Fibroblast of skin of abdomen (primary cell): ENCODE measurements at regions not wholly inside any gene's neighbourhood (a gene's known extent, or its start where the extent isn't known, plus 50 kb on each side); places are given as distances from the start of the nearest gene placed in this dataset.
"Not testable (repeated sequence)": the region's sequence is repeated elsewhere in the genome, so short reads cannot be mapped to it uniquely, and the experiment has no call there.

Experiments used
- DNase-seq: peaks from one replicate; pipeline ENCODE4 v3.0.0-alpha.2; 2013

DNA sequence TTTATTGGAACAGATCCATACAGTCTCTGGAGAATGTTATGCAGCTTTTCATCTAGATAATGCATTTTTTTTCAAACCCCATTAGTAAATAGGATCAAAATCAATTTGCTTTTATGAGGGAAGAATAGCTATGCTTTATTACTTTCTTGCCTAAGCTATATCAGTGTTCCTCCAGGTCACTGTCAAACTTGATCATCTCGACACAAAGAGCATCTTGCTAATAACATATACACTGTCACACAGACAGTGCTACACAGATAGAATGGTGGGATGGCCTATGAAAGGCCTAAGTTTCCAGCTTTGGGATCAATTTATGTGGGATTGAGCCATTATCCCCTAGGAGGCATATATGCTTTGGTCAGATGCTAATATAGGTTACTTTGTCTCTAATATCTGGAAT is 862.9 kb upstream of the SPRY2 start:
- DNase-seq = no peak

DNA sequence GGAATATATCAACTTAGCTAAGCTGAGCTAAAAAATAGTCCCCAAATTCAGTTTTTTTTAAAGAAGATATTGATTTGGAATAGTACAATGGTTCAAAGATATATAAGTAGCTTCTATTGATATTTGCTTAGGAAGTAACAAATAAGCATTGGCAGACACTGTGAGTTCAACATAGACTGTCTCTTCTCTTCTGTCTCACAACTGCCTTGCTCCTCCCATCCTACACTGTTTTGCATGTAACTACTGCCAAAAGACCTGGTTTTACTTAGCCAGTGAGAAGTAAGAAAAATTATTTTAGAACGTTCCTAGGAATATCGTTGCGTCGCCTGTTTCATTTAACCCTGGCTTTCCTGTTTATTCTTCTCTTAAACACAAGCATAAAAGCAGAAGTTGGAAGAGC is 859.0 kb upstream of the SPRY2 start:
- DNase-seq = no peak

DNA sequence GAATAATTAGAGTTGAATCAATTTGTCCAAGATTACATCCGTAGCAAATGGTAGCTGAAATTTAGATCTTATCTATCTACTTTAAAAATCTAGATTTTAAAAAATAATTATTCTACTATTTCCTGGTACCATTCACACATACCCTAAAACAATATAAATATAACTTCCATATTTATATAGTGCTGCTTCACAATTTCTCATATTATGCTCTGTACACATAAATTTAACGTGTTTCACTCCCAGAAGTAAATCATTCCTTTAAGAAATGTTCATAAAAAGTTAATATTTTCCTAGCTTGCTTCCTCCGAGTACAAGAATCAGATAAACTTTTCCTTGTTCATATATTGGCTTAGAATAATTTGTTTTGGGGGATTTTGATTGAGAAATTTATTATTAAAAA is 857.0 kb upstream of the SPRY2 start:
- DNase-seq = no peak

DNA sequence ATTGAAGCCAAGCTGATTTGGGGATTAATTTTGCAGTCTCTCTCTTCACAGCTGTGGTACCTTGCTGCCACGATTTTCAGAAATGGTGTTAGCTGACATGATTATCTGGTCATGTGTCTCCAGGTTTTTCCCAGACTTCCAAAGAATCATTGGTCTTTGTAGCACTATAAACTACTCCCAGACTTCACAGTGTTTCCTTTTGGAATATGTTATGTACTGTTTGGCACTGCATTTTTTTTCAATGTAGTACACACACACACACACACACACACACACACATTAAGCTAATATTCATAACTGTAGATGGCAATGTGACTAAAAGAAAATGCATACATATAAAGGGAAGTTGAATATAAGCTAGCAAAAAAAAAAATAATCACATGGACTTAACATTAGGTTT is 856.6 kb upstream of the SPRY2 start:
- DNase-seq = no peak

DNA sequence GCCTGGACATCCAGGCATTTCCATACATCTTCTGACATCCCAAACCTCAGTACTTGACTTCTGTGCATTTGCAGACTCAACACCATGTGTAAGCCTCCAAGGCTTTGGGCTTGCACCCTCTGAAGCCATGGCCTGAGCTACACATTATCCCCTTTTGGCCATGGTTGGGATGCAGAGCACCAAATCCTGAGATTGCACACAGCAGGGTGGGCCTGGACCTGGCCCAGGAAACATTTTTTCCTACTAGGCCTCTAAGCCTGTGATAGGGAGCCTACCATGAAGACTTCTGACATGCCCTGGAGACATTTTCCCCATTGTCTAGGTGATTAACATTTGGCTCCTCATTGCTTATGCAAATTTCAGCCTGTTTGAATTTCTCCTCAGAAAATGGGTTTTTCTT is 853.4 kb upstream of the SPRY2 start:
- DNase-seq = no peak

DNA sequence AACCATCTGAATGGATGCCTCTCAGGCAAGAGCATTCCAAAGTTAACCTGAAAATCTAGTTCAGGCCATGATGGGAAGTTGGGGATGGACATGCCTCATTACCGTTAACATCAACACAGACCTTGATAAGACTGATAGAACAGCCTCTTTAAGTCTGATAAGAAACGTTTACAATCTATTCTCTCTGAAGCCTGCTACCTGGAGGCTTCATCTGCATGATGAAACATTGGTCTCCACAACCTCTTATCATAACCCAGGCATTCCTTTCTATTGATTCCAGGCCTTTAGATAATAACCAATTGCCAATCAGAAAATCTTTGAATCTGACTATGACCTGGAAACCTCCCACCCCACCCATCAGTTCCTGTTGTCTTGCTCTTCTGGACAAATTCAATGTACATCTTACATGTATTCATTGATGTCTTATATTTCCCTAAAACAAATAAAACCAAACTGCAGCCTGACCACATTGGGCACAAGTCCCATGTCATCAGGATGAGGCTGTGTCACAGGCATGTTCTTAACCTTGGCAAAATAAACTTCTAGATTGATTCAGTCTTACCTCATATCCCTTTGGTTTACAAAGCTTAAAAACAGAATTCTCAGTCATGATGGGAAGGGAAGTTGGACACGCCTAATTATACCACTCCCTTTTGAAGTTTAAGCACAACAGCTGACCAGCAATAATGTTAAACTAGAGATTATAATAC is 843.8 kb upstream of the SPRY2 start:
- no peak for DNase-seq

DNA sequence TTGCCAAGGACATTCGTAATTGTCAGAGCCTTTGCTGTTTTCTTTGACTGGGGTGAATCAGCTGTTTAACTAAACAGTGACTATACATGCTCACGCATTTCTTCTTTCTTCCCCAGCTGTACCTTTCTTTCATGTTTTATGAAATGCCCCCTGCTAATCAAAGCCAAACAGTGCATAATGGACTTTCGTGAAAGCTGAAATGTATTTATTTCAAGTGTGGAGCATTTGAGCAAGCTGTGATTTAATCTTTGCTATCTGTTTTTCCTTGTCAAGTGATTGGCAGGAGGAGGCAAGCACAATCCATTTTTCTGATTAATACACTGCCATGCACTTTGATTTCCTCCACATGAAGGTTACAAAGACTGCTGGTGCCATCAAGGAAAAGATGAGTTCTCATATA is 831.7 kb upstream of the SPRY2 start:
- no peak for DNase-seq

DNA sequence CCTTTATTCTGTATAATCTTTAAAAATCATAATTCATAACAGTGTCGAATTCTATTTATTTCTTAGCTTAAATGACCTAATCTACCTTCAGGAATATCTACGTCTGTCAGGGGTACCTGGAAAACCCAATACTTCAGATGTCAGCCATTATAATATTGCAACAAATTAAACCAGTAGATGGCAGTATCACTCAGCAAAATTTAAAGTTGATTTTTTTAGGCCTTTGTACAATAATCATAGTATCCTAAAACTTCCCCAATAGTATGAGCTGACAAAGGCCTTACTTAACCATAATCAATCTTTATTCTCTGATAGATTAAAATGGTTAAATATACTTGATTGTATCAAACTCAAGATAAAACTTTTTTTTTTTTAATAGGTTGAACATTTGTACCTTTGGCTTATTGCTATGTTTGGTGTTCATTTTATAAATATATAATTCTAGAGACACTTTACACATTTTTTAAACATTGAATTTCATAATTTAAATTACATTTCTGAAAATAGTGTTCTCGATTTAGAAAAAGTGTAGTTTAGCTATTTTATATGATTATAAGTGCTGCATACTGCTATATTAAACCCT is 830.2 kb upstream of the SPRY2 start:
- no peak for DNase-seq

DNA sequence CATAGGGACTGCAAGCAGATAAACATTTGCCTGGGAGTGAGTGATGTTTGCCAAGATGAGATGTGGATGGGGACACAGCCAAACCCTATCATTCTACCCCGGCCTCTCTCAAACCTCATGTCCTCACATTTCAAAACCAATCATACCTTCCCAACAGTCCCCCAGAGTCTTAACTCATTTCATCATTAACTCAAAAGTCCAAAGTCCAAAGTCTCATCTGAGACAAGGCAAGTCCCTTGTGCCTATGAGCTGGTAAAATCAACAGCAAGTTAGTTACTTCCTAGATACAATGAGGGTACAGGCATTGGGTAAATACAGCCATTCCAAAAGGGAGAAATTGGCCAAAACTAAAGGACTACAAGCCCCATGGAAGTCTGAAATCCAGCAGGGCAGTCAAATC is 822.9 kb upstream of the SPRY2 start:
- not testable (repeated sequence) for DNase-seq

DNA sequence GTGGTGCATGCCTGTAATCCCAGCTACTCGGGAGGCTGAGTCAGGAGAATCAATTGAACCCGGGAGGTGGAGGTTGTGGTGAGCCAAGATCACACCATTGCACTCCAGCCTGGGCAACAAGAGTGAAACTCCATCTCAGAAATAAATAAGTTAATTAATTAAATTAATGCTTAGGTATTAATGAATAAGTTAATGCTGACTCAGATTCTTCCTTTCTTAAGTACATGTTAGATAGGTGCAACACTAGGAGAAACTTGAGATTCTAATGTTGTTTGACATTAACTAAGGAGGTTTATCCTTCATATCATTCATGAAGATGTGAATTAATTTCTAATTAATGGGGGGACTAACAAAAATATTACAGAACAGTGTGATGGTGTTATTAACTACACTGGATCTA is 812.6 kb upstream of the SPRY2 start:
- DNase-seq = no peak

DNA sequence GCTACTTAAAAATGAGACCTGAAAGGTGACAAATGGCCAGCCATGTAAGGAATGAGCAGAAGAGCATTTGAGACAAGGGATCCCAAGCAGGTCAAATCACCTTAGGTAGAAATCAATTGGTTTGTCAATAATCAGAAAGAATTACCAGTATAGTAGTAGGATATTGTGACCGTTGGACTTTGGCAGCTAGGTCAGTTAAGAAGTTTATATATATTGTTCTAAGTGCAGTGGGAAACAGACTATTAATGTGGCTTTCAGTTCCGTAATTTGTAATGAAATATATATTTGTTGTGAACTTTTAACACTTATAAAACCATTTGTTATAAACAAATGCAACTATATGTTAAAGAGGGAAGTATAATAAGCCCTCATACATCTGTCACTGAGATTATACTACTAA is 807.9 kb upstream of the SPRY2 start:
- DNase-seq = no peak

DNA sequence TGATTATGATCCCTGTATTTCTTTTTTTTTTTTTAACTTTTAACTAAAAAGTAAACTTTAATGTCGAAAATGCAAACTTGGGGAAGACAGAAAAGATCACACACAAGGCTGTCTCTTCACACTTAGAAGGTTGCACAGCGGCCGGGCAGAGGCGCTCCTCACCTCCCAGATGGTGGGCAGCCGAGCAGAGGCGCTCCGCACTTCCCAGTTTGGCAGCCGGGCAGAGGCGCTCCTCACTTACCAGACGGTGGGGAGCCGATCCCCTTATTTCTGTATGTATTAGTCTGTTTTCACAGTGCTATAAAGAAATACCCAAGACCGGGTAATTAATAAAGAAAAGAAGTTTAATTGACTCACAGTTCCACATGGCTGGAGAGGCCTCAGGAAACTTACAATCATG is 805.6 kb upstream of the SPRY2 start:
- not testable (repeated sequence) for DNase-seq

DNA sequence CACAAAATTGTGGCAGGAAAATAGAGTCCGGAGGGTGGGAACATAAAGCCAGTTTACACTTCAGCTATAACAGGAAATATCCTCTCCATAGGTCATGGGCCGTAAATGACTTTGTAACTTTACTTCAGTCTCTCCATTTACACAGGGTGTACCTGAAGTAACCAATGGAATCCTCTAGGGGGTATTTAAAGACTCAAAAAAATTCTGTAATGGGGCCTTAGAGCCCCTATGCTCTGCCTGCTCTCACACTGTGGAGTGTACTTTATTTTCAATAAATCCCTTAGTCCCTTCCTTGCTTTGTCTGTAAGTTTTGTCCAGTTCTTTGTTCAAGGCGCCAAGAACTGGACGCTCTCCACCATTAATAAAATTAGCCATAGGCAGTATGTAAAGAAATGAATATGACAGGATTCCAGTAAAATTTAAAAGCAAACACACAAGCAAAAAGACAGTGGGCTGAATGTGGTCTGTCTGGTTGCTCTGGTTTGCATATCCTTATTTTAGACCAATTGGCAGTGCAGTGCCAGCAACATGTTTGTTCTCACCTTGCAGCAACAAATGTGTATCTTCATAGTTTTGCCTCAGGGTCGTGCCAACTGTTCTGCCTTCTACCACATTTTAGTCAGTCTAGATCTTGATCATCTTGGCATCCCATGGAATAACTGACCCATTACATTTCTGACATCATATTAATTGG is 801.5 kb upstream of the SPRY2 start:
- no peak for DNase-seq

DNA sequence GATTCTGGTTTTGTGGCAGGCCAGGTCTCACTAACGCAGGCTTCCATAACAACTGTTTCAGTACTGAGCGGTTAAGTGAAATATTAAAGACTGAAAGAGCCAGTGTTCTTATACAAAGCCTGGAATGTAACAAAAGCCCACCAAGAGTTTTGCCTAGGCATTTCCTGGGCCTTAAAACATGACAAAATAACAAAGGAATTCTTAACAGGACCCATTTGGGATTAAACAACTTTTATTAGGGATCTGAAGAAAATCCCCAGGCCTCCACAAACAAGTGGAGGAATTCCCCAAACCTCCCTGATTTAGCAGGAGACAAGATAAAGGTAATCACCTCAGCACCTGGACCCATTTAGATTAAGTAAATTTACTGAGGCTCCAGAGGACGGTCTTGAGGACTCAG is 799.7 kb upstream of the SPRY2 start:
- DNase-seq = no peak

DNA sequence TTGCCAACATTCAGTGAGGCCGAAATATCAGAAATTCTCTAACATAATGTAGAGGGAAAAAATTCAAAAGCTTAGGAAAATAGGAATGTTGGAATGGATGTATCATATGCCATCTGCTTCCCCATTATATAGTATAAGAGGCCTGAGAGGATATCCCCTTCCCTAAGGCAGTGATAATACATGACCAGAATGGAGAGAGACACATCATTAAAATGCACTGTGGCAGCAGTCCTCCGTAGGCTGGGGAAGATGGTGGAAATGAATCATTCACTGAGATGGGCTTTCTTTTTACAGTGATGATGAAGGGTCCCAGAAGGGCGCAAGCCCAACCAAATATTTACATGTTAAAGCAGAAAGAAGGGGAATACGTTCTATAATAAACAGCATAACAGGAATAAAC is 799.1 kb upstream of the SPRY2 start:
- DNase-seq = no peak

DNA sequence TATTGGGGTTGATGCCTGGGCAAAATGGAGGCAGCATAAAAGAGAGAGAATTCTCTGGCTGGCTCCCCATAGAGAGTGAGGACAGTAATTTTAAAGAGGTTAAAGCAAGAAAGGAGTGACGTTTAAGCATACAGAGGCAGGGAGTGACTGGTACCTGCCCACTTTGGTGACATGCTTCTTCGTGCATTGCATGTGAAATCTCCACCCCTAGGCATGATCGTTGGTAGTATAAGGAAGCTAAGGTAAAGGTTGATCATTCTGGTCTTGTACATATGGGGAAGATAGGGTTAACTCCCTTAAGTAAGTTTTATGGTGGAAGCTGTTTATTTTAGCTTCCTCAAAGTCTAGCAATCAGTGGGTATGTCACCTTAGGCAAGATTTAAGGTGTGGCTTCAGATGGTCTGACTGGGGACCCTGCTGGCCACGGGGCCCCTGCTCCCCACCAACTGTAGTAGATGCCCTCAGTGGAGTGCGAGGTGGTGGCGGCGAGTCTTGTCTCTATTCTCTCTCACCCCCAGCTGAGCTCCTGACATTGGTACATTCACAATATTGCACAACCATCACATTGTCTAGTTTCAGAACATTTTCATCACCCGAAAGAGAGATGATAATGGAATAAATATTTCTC is 797.5 kb upstream of the SPRY2 start:
- no peak for DNase-seq

DNA sequence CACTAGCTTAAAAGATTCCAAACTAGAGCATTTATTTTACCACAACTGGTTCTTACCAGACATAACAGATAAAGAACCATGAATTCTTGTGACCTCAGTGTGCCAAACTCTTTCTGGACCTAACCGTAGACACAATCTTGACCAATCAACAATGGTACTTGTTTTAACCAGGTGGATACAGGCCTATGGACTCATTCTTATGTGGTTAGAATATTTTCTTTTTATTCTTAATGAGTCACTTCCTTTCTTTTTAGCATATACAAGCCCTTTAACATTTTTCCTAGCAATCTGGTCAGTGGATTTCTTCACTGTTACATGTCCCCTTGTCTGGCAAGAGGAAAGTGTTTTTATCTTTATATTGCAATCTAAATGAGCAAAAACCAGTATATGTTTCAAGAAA is 792.1 kb upstream of the SPRY2 start:
- DNase-seq = no peak

DNA sequence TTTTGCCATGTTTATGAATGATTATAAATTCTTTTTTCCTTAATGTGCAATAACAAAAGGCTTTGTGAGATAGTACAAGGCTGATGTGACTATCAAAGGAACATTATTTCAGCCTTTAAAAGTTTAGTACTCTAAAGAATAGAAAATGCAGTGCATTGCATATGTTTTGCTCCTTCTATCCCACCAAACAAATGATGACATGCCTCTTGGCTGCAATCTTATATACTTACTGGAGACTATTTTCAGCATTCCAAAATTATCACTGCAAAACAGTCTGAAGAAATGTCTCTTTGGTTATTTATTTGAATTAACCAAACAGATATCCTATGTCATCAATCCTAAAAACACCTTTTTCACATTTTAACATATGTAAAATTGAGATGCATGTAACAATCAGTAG is 776.5 kb upstream of the SPRY2 start:
- DNase-seq = no peak

DNA sequence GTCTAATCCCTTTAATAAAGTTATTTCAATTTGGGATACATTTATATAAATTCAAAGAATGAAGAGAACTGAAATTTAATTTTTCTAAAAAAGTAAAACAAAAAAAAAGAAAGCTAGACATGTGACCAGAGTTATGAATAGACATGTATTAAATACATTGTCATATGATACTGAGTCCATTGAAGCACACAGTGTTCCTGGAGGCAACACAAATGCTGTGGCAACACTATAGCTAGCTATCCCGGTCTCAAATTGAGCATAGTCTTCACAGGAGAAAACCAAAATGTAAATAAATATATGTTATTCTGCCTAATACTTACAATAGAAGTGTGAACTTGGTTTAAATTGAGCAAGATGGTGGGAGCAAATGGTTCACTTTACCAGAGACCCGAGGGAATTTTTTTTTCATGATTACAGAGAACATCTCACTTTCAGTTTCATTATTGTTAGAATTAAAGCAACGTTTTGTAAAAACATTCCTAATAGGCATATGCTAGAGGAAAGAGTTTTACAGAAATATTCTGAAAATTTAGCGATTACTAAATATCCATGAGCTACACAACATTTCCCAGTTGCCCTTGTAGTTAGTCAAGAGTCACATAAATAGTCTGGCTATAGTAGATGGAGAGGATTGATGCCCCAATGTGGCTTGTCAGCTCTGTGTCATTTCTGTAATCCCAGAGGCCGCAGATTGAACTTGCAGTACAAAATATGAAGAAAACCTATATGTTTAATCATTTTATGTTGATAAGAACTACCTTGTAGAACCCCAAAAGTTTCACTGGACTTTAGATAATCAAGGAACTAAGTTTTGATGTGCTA is 775.7 kb upstream of the SPRY2 start:
- DNase-seq = no peak

DNA sequence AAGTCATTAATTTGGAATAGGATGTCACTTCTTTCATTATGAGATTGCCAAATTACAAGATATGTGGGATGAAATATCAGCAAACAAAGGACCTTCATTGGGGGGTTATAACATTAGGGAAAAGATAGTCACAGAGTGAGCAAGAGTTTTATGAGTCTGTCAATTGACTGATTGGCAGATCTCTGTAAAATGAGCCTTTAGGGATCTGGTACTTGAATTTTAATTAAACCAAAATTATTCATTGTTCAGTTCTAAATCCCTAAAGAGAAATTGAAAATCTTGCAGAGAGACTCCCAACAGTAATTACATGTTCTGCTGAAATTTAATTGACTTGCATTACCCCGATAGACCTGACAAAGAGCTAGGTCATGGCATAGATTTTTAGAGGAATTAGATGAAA is 768.1 kb upstream of the SPRY2 start:
- no peak for DNase-seq

DNA sequence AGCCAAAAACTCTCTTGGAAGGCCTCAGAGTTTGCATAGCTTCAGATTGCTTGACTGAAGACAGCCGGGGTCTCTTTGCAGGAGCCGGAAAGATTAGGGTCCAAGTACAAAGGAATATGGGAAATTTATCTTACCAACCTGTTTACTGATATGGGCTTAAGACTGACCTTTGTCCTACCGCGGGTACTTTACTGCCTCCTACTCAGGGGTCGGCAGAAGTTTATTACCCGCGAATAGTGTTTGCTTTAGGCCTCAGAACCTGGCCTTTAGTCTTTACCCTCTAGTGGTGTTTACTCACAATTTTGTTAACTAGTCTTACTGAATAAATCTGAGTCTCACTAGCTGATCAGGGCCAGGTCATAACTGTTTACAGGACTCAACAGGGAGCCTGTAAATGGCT is 765.4 kb upstream of the SPRY2 start:
- DNase-seq = no peak

DNA sequence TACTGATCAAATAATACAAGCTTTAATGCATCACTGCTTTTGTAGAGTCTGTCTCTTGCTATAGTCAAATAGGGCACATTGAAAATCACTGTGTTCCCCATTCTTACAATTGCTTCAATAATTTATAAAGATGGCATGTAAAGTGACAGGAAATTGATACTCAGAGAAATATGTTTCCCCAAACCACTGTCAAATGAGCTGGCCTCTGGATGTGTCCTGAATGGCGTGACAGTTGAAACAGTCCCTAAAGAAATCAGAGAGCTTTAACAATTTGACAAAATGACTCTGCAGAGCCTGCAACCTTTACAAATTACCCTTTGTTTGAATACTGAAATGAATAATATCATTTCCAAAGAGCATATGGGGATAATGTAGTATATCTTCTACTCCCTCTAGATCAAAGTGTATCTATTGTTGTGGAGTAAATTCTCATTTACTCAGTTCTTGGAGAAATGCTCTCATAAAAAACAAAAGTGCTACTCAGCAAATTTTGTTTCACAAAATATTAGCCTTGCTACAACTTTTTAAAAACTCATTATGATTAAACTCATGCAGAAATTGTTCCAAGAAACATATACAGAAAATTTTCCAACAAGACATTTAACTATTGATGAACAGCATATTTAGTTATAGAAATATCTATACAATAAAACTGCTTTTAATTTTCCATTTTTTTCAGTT is 763.2 kb upstream of the SPRY2 start:
- DNase-seq = no peak
